Activated CD4-positive, alpha-beta T cell treated with anti-CD3 and anti-CD28 coated beads, Interleukin-2, amount 50 U/mL, for 16 hours (primary cell): ENCODE measurements at regions not wholly inside any gene's neighbourhood (a gene's known extent, or its start where the extent isn't known, plus 50 kb on each side); places are given as distances from the start of the nearest gene placed in this dataset.
"Not testable (repeated sequence)": the region's sequence is repeated elsewhere in the genome, so short reads cannot be mapped to it uniquely, and the experiment has no call there.

Source experiments
- DNase-seq: peaks from one replicate; pipeline ENCODE4 v3.0.0-alpha.2; 2020

- no peak for DNase-seq
Measured at GRCh38 chr7:34207810-34208209, 302.5 kb downstream of the BMPER start.

GRCh38 chr7:34208878-34209621 lies 303.7 kb downstream of the BMPER start:
- no peak for DNase-seq

DNA sequence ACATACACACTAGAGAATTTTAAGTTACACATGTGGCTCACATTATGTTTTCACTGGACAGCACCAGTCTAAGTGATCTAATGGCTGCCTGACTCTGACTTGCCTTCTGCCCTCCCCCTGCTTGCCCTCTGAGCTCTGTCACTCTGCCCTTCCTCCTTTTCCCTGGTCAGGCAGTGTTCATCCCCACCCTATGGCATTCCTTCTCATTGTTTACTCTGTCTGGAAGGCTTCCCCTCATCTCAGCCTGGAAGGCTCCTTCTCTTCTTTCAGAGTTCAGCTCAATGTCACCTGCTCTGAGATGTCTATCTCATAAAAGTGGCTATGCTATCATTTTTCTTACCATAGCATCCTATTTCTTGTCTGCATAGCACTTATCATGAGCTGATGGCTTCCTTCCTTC lies 305.7 kb downstream of the BMPER start:
- DNase-seq, result no peak

- no peak for DNase-seq
Measured at GRCh38 chr7:34217972-34218371, 312.6 kb downstream of the BMPER start.

DNA sequence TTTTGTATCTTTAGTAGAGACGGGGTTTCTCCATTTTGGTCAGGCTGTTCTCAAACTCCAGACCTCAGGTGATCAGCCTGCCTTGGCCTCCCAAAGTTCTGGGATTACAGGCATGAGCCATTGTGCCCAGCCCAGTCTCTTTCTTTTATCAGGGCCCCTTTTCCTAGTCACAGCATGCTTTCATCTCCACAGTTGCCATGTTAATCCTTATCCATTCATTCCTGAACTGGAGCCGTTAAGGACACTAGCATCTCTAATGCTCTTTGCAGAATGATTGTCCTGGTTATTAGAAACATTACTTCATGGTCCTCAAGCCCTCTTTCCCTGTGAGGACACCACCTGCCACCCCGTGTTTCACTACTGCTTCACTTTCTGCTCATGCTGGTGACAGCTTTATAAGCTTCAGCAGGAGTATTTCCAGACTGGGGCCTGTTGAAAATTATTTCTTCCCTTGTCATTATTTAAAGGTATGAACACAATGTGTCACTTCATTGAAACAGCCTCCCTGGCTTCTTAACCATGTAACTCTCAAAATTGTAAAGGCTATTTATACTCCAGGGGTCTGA lies 313.9 kb downstream of the BMPER start:
- DNase-seq, result no peak

GRCh38 chr7:34220506-34221185 lies 315.3 kb downstream of the BMPER start:
- no peak for DNase-seq

- DNase-seq, result no peak
Measured at GRCh38 chr7:34222316-34222715, 317.0 kb downstream of the BMPER start.

GRCh38 chr7:34222722-34223121 lies 317.4 kb downstream of the BMPER start:
- no peak for DNase-seq

DNA sequence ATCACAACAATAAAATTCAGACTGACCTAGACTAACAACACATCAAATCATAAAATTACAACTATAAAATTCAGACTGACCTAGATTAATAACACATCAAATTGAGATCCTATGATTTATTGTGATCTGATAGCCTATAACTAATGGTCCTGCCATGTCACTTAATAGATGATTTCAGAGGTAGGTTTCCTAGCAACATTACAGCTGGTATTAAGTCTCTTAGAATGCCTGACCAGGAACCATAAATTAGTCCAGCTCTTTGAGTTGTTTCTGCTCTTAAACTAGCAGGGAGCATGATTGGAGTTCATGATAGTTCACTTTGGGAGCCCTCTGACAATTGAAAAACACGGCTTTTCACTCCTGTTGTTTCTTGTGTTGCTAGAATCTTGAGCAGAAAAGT lies 318.9 kb downstream of the BMPER start:
- no peak for DNase-seq

DNA sequence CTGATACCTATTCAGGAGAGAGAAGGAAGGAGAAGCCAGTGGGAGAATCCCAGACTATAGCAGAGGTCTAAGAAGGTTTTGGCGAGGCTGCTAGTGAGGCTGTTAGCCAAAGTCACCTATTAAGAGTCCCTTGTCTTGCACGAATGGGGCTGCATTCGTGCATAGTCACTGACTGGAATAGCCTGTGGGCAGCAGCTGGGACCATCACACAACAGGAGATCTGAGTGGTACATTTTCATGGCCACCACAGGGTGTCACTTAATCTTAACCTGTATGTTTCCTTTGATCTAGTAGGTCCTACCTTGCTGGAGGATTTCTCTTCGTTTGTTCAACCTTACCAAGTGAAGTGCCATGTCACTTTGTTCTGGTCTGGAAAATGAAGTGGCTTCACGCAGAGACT lies 319.9 kb downstream of the BMPER start:
- DNase-seq, result no peak

DNA sequence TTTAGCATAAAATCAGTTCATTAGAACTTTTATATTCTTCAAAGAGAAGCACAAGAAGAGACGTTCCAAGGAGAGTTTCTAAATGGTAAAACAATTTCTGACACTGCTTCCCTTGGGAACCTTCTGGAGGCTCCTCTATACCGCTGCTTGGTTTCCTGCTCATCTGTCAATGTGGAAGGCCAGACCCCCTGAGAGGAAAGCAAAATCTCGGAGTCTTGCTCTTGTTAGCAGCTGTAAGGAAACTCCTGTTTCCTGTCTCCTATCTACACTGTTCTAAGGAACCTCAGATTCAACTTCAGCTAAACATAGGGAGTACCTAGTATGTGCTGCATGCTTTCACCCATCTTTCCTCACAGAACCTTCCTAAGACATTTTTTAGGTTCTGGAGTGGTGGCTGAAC lies 322.2 kb downstream of the BMPER start:
- DNase-seq, result no peak

GRCh38 chr7:34235101-34235500 lies 329.8 kb downstream of the BMPER start:
- DNase-seq, result not testable (repeated sequence)

- DNase-seq, result no peak
Measured at GRCh38 chr7:34236057-34236456, 330.7 kb downstream of the BMPER start.

DNA sequence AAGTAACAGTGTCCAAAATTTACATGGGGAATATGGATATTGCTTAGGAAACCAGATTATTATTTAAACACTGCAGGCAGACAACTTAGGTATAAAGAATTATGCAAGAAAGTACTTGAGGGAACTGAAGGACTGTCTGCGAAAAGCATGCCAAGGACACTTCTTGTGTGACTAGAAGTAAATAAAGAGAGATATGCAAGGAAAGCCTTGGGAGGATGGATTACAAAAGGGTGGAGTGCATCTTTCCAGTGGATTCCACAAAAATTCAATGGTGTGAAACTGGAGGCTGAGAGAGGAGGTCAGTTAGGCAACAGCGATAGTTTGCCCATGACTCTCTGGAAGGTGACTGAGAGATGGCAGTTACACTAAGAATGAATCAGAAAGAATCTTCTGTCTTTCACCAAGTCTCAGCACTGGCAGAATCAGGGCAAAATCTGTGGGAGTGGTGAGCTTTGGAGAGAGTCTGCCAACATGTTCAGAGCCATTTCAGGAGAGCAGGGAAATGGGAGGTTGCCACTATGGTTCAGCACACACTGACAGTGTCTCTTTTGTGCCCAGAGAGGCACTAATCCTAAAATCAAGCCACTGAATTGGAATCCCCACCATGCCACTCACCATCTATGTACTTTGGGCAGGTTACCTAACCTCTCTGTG lies 331.6 kb downstream of the BMPER start:
- no peak for DNase-seq

GRCh38 chr7:34237493-34237849 lies 332.1 kb downstream of the BMPER start:
- no peak for DNase-seq

DNA sequence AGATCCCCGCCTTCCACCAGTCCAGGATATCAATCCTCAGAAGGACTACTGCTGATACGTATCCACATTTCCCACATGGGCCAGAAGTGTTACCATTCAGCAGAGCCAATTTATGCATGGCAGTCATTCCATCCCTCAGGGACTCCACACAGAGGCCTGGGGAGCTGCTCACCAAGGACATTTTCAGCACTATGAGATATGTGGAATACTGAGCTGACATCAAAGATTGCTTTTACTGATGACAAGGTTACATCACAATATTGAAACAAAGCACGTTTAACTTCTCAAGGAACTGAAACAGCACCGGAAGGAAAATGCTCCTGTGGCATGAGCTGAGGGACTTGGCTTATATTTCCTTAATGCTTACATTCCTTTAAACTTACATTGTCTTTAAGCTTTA lies 335.1 kb downstream of the BMPER start:
- no peak for DNase-seq

GRCh38 chr7:34242391-34242790 lies 337.1 kb downstream of the BMPER start:
- no peak for DNase-seq

GRCh38 chr7:34245246-34245645 lies 339.9 kb downstream of the BMPER start:
- DNase-seq, result no peak

- no peak for DNase-seq
Measured at GRCh38 chr7:34247468-34247867, 342.1 kb downstream of the BMPER start.

DNA sequence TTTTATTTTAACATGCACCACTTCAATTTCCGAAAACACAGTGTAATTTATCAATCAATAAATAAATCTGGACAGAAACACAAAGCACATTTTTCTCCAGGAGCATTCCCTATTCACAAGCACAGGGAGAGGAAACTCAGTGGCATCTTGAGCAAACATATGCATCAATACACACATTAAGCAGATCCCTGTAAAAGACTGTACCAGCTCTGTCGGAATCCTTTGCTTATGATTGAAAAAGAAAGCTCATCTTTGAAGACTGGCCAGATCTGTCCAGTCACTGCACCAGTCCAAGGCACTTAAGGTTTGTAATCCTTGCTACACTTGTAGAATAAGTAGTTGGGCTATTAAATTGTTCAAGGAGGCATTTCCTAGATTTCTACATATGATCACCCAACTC lies 343.9 kb downstream of the BMPER start:
- DNase-seq, result no peak

DNA sequence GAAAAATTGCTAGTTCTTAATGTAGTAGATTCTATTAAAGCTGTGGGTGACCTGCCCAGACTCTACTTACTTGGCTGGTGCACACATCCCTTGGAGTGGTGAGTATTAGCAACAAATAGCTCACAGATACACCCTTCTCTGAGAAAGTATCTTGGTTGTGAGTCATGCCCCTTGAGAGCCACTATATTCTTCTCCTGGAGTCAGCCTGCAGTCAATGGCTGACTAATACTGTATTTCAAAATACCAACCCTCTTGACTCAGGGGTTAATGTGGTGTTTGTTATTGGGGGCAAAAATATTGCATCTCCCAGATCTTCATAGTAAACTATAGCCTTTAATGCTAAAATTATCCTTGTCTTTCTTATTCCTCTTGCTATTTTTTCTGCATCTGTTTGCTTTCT lies 354.9 kb downstream of the BMPER start:
- no peak for DNase-seq

DNA sequence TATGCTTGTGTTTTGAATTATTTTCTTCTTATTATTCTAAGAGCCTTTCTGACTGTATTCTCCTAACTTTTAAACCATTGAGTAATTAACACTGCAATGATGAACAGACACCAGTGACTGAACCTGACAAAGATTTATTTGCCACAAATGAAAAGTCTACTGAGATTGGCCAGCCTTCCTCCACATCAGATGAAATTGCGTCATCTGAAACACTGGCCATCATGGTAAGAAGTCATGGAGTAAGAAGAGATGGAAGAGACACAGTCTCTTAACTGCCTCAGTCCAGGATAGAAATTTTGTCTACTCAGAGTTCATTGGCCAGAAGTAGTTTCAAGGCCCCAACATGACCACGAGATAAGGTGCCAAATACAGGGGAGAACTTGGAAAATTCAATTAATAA lies 357.8 kb downstream of the BMPER start:
- DNase-seq, result no peak

DNA sequence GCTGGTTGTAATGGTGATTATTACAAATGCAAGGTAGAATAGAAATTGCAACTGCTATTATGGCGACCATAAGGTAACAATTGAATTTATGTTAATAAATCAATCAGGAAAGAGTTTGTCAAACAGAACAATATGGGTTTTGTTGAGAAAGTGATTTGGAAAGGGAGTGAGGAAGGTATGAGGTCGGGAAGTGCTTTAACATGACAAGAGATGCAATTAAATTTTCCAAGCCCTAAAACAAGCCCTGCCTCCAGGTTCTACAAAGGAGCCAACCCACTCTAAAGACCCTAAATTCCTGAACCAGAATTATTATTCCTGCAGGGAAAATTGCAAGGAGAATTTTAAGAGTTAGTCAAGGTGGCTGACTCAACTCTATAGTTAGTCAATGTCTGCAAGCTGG lies 363.7 kb downstream of the BMPER start:
- DNase-seq, result no peak

DNA sequence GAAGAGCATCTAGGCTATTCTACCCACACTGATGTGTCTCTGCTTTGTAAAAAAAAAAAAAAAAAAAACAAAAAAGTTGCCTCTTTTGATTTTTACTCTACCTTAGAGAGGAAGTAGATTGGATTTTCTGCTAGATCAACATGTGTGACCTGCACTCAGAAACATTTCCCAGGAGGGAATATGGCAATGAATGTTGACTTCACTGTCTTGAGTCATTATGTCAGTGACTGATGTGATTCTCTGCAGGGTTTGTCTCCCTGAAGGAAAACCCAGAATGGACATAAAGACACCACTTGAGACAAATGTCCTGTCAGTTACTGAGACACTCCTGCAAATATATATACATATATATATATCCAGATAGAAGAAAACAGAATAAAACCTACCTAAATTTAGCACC lies 370.3 kb downstream of the BMPER start:
- DNase-seq, result no peak
